ENCODE measurements at regions not wholly inside any gene's neighbourhood (a gene's known extent, or its start where the extent isn't known, plus 50 kb on each side); places are given as distances from the start of the nearest gene placed in this dataset.

GRCh38 chr5:30808996-30809395 is 384.5 kb upstream of the CDH6 start:
- H3K4me3 ChIP-seq (ENCODE audit: low read depth, low read length), result no peak overlapping the region
- ChIA-PET POLR2A (no interaction called here), CTCF (interaction anchor here (1.1 to 2.3 kb wide), 2 partner anchors 378 to 423 kb away, joined by 5 to 9 read pairs; no protein-coding TSS in a partner anchor)
- no peaks in the 10 kb centered on the region for H3K27me3 ChIP-seq (ENCODE audit: control insufficient read depth, insufficient read depth, low read length)
- no peaks in the 10 kb centered on the region for H3K9me3 ChIP-seq (ENCODE audit: control insufficient read depth, insufficient read depth, low read length)
- no peak for TF ChIP-seq CTCF (IDR thresholded peaks at IDR 0.05; ENCODE audit: low read depth, low read length)
- no peak overlapping the region for H3K27ac ChIP-seq (ENCODE audit: low read depth, low read length)
- peak; percentile 15 for DNase-seq (ENCODE audit: low read depth, low spot score)

- no peak overlapping the region for H3K27ac ChIP-seq (ENCODE audit: low read depth, low read length)
- DNase-seq (ENCODE audit: low read depth, low spot score), result peak; percentile 11
- CTCF ChIA-PET, result interaction anchor here (0.6 to 7.4 kb wide), 6 partner anchors 130 to 683 kb away, joined by 3 to 47 read pairs (median 4); no protein-coding TSS in a partner anchor
- TF ChIP-seq CTCF (IDR thresholded peaks at IDR 0.05; ENCODE audit: low read depth, low read length), result peak; percentile 57
- H3K9me3 ChIP-seq (ENCODE audit: control insufficient read depth, insufficient read depth, low read length), result no peaks in the 10 kb centered on the region
- no peak overlapping the region for H3K4me3 ChIP-seq (ENCODE audit: low read depth, low read length)
- POLR2A ChIA-PET, result no interaction called here
- H3K27me3 ChIP-seq (ENCODE audit: control insufficient read depth, insufficient read depth, low read length), result no peaks in the 10 kb centered on the region
Measured at GRCh38 chr5:30804739-30805505, 388.6 kb upstream of the CDH6 start.

GRCh38 chr5:30802961-30803705 is 390.4 kb upstream of the CDH6 start:
- H3K27ac ChIP-seq (ENCODE audit: low read depth, low read length), result no peak overlapping the region
- no peaks in the 10 kb centered on the region for H3K9me3 ChIP-seq (ENCODE audit: control insufficient read depth, insufficient read depth, low read length)
- 0 out of 2 replicates have a peak, but pooled peaks have one; percentile 8 for TF ChIP-seq CTCF (IDR thresholded peaks at IDR 0.05; ENCODE audit: low read depth, low read length)
- ChIA-PET CTCF (interaction anchor here (0.6 to 7.4 kb wide), 6 partner anchors 10 to 429 kb away, joined by 3 to 47 read pairs (median 5); no protein-coding TSS in a partner anchor), POLR2A (interaction anchor here (0.7 kb wide), 1 partner anchor 59 kb away, joined by 3 read pairs; no protein-coding TSS in a partner anchor)
- no peak overlapping the region for H3K4me3 ChIP-seq (ENCODE audit: low read depth, low read length)
- no peak for DNase-seq (ENCODE audit: low read depth, low spot score)
- no peaks in the 10 kb centered on the region for H3K27me3 ChIP-seq (ENCODE audit: control insufficient read depth, insufficient read depth, low read length)

- ChIA-PET POLR2A (no interaction called here), CTCF (no interaction called here)
- Histone ChIP-seq H3K27me3 (ENCODE audit: control insufficient read depth, insufficient read depth, low read length) (no peaks in the 10 kb centered on the region), H3K9me3 (ENCODE audit: control insufficient read depth, insufficient read depth, low read length) (no peaks in the 10 kb centered on the region), H3K4me3 (ENCODE audit: low read depth, low read length) (no peak overlapping the region), H3K27ac (ENCODE audit: low read depth, low read length) (no peak overlapping the region)
- no peak for TF ChIP-seq CTCF (IDR thresholded peaks at IDR 0.05; ENCODE audit: low read depth, low read length)
- DNase-seq (ENCODE audit: low read depth, low spot score), result no peak
Measured at GRCh38 chr5:30781643-30782042, 411.8 kb upstream of the CDH6 start.
